Stimulated activated CD4-positive, alpha-beta T cell treated with anti-CD3 and anti-CD28 coated beads, TNF-alpha, amount 100 ng/mL, for 4 hours (primary cell): ENCODE measurements at regions not wholly inside any gene's neighbourhood (a gene's known extent, or its start where the extent isn't known, plus 50 kb on each side); places are given as distances from the start of the nearest gene placed in this dataset.
A peak's percentile ranks its signal among the peaks of the same experiment; 100 is the strongest.
"Not testable (repeated sequence)": the region's sequence is repeated elsewhere in the genome, so short reads cannot be mapped to it uniquely, and the experiment has no call there.

ENCODE experiments used
- DNase-seq, 3 experiments: peaks; one replicate each; pipeline ENCODE4 v3.0.0-alpha.2; 2020; ENCODE audit warnings: low read depth in 3 of 3

DNA sequence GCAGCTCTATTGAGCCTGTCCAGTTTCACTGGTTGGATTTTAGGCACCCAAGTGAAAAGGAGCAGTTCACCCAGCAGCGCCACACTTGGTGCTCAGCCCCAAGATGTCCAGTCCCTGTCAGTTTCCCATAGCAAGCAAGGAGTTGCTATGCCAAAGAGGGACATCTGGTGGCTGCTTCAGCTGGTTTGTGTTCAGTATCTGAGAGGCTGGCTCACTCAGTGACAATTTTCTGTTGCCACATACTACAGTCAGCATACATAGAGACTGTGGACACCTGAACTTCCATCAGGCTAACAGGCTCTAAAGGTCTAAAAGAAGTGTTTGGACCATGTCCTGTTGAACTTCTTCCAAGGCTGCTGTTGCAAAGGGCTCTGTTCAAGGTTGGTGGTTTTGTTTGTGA is 453.9 kb downstream of the RPIA start:
- DNase-seq = not testable (repeated sequence)

DNA sequence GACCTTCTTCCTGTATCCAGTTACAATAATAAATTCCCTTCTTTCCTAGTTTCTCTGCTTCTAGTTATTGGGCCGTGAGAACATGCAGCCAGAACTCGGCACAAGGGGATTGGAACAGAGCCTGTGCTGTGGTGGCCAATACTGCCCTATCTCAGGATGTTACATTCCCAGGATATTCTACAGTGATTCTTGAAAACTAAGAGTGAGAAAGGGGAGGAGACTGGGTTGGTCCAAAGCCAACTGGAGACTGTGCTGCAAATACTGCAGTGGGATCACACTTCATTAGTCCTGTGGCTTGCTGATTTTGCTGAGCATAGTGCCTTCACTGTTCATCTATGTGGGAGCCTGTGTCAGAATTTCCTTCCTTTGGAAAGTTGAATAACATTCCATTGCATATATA is 456.8 kb downstream of the RPIA start:
- DNase-seq = not testable (repeated sequence)

GRCh38 chr2:89151699-89152098 is 460.2 kb downstream of the RPIA start:
- DNase-seq = not testable (repeated sequence)

DNA sequence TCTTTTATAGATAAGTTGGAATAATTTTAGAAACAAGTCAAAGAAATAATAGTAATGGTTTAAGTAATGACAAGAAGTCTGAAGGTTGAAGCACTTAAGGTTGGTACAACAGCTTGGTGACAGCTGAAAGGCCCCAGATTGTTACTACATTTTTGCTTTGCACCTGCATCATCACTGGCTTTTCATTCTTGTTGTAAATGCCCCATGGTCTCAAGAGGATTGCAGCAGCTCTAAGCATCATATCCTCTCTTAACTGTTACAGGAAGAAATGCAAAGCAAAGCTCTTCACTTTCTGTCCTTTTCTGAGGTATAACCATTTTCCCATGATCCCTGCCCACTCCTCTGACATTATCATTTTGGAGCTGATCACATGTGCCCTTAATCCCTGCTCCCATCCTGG is 461.0 kb downstream of the RPIA start:
- not testable (repeated sequence) for DNase-seq

GRCh38 chr2:89153210-89153609 is 461.7 kb downstream of the RPIA start:
- DNase-seq = not testable (repeated sequence)

GRCh38 chr2:89154247-89154682 is 462.8 kb downstream of the RPIA start:
- DNase-seq = not testable (repeated sequence)

GRCh38 chr2:89160306-89160705 is 468.8 kb downstream of the RPIA start:
- DNase-seq = not testable (repeated sequence)

DNA sequence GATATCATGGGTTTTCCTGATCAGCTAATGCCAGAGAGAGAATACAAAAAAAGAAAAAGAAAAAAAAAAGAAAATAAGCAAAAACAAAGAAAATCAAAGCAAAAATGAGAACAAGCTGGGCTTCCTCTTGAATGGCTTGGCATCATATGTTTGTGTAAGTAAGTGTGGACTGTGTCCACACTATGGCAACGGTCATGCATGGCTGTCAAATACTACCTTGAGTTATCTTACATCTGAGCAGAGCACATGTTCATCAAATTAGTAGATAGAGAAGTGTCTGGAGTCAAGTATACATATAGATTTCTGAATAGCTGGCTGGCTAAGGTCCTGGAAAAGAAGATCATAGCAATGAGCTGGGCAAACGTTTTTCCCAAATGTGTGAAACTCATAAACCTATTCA is 470.2 kb downstream of the RPIA start:
- not testable (repeated sequence) for DNase-seq

DNA sequence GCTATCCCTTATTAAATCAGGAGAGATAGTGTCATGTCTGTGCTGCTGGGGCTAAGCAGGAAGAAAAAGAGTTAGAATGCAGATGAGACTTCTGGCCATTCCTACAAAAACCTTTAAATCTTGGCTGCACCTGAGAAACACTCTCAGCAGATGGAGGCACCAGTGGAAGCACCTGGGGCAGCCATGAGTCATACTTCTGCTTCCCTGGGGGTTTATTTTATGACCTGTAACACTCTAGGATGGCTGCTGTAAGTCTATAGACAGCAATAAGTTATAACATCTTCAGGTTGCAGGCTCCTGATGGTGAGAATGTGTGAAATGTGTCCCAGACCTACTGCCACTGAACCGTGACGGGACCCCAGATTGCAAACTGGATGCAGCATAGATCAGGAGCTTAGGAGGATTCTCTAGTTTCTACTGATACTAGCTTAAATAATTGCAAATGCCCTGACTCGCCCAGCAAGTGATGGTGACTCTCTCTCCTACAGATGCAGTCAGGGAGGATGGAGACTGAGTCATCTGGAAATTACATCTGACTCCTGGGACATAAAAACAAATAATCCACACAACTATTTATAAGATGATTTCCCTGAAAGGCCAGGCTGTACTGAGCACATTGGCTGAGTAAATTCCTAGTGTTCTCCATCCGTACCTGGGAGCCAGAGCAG is 479.2 kb downstream of the RPIA start:
- DNase-seq = not testable (repeated sequence)

GRCh38 chr2:89171174-89171519 is 479.7 kb downstream of the RPIA start:
- DNase-seq = not testable (repeated sequence)

DNA sequence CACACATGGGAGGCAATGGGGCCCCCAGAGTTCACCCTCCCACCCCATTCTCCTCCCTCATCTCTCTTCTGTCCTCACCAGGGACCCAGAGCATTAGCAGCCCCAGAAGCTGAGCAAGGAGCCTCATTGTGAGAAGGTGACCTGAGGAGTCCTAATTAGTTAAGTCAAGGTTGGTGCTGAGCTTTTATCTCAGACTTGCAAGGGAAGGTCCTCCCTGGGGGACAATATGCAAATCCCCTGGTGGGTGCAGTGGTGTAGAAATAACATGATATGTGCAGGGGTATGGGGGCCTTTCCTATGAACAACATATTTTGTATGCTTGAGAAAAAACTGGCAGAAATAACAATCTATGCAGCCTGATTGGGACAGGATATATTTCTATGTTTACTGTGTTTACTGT is 485.5 kb downstream of the RPIA start:
- DNase-seq = not testable (repeated sequence)

DNA sequence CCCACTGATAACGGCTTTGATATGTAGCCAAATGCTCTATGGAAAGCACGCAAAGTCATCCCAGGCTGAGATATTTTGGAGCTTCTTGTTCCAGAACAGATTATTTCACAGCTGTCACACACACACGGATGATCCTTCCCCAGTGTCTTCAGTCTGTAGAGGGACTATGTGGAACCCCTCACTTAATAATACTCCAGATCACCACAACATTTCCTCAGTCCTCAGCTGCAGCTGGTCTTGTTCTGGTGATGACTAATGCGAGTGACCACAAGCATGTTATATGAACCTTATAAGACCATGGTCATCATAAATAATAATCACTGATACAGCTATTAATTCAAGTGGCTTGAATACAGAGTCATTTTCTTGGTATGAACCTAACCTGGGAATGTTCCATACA is 490.7 kb downstream of the RPIA start:
- DNase-seq = not testable (repeated sequence)

DNA sequence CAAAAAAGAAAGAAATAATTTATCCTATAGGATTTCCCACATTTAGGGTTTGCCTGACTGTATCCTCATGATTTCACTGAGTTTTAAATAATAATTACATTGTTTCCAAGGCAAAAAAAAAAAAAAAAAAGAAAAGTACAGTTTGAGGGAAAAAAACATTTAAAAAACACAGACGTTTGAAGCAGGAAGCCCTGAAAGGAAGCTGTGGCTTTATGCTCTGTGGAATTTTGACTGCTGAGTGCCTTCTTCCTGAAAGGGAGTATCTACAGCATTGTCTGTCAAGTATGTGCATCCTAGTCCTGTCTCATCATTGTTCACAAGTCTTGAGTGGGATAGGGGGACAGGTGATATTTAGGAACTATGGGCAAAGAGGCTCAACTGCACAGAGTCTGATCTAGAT is 493.3 kb downstream of the RPIA start:
- DNase-seq = not testable (repeated sequence)

GRCh38 chr2:89195636-89196251 is 504.3 kb downstream of the RPIA start:
- DNase-seq = not testable (repeated sequence)

GRCh38 chr2:89196719-89197118 is 505.2 kb downstream of the RPIA start:
- DNase-seq = not testable (repeated sequence)

DNA sequence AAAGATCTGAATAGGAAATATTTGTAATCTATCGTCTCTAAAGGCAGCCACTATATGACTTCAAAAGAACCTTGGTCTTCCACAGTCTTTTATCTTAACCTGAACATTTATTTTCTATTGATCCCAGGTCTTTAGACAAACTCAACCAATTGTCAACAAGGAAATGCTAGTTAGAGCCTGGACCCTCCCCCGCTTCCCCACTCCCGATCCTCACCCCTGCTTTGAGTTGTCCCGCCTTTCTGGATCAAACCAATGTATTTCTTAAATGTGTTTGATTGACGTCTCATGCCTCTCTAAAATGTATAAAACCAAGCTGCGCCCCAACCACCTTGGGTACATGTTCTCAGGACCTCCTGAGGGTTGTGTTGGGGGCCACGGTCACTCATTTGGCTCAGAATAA is 506.6 kb downstream of the RPIA start:
- not testable (repeated sequence) for DNase-seq

DNA sequence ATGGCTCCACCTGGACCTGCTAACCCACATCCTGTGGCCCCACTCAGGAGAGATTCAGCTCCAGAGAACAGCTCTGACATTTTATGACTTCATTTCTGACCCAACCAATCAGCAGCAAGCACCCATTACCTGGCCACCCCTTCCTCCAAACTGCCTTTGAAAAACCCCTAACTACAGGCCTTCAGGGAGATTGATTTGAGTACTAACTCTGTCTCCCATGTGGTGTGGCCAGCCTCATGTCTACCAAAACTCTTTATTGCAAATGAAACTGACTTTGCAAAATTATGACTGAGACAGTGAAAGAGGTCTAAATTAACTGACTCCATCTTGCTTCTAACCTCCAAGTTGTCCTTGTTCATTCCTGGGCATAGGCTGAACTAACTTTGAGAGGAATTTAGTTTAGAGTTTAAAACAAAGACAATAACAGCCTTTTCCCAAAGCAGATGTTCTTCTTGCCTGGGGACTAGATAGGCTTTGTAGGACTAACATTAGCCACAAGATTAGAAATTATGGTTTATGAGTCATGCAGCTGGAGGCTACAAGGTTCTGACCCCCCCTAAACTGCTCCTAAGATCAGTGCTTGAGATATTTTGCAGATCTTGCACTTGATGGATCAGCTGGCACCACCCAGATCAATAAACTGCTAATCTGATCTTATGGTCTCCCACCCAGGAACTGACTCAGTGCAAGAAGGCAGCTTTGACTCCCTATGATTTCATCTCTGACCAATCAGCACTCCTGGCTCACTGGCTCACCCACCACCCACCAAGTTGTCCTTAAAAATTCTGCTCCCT is 508.2 kb downstream of the RPIA start:
- not testable (repeated sequence) for DNase-seq

DNA sequence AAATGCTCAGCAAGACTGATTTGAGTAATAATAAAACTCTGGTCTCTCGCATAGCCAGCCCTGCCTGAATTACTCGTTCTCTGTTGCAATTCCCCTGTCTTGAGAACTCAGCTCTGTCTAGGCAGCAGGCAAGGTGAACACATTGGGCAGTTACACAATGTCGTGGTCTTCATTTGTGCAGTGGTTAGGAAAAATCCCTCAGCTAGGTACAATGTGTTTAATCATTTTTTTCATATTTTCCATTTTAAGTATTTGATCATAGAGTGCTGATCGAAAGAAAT is 508.7 kb downstream of the RPIA start:
- DNase-seq = not testable (repeated sequence)

- not testable (repeated sequence) for DNase-seq
Measured at GRCh38 chr2:89202518-89202917, 511.0 kb downstream of the RPIA start.

- peak in 1 of 3 experiments; percentile 6 for DNase-seq
Measured at GRCh38 chr2:89205153-89205552, 513.7 kb downstream of the RPIA start.

- DNase-seq = not testable (repeated sequence)
Measured at GRCh38 chr2:89208144-89208932, 516.9 kb downstream of the RPIA start.

DNA sequence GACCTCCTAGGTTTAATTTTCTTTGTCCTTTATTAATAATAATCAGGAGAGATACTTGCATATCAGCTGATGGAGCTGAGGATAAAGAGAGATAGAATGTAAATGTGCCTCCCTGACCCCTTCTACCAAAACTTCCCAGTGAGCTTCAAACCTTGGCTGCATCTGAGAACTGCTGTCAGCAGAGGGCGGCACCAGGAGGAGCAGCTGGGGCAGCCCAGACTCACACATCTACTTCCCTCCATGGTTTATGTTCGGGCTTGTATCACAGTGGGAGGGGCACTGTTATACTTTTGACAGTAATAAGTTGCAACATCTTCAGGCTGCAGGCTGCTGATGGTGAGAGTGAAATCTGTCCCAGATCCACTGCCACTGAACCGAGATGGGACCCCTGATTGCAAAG is 521.7 kb downstream of the RPIA start:
- DNase-seq = not testable (repeated sequence)
